ENCODE measurements at regions not wholly inside any gene's neighbourhood (a gene's known extent, or its start where the extent isn't known, plus 50 kb on each side); places are given as distances from the start of the nearest gene placed in this dataset.

GRCh38 chr6:67825201-67825895, 809.7 kb upstream of the ADGRB3 start:
- TF ChIP-seq CTCF (IDR thresholded peaks at IDR 0.05) (no peak), ZFX (IDR thresholded peaks at IDR 0.05; ENCODE audit: borderline replicate concordance) (no peak)
